Stimulated activated CD4-positive, alpha-beta T cell treated with anti-CD3 and anti-CD28 coated beads, Interleukin-12 subunit alpha, Interleukin-12 subunit beta, amount 100 ng/mL, for 24 hours (primary cell): ENCODE measurements at regions not wholly inside any gene's neighbourhood (a gene's known extent, or its start where the extent isn't known, plus 50 kb on each side); places are given as distances from the start of the nearest gene placed in this dataset.
"Not testable (repeated sequence)": the region's sequence is repeated elsewhere in the genome, so short reads cannot be mapped to it uniquely, and the experiment has no call there.

Source experiments
- DNase-seq, 2 experiments: peaks; one replicate each; pipeline ENCODE4 v3.0.0-alpha.2; 2020; ENCODE audit warnings: low read depth in 2 of 2

GRCh38 chr16:26976873-26977272, 89.9 kb upstream of the C16orf82 start:
- DNase-seq, result no peak

GRCh38 chr16:26981266-26981938, 85.3 kb upstream of the C16orf82 start:
- DNase-seq, result no peak

GRCh38 chr16:26982422-26982821, 84.3 kb upstream of the C16orf82 start:
- no peak for DNase-seq

- no peak for DNase-seq
Measured at GRCh38 chr16:26983426-26983825, 83.3 kb upstream of the C16orf82 start.

- DNase-seq, result no peak
Measured at GRCh38 chr16:26985100-26986065, 81.3 kb upstream of the C16orf82 start.

- DNase-seq, result no peak
Measured at GRCh38 chr16:26987597-26988010, 79.1 kb upstream of the C16orf82 start.

GRCh38 chr16:26988186-26988585, 78.5 kb upstream of the C16orf82 start:
- DNase-seq, result no peak

GRCh38 chr16:26990384-26991120, 76.2 kb upstream of the C16orf82 start:
- DNase-seq, result not testable (repeated sequence)

- no peak for DNase-seq
Measured at GRCh38 chr16:26992666-26993349, 73.9 kb upstream of the C16orf82 start.

GRCh38 chr16:26993511-26993910, 73.2 kb upstream of the C16orf82 start:
- no peak for DNase-seq

- no peak for DNase-seq
Measured at GRCh38 chr16:26993963-26994362, 72.8 kb upstream of the C16orf82 start.

GRCh38 chr16:26995522-26995921, 71.2 kb upstream of the C16orf82 start:
- no peak for DNase-seq

GRCh38 chr16:27005386-27005785, 61.3 kb upstream of the C16orf82 start:
- no peak for DNase-seq
